ENCODE measurements at regions not wholly inside any gene's neighbourhood (a gene's known extent, or its start where the extent isn't known, plus 50 kb on each side); places are given as distances from the start of the nearest gene placed in this dataset.
"Not testable (repeated sequence)": the region's sequence is repeated elsewhere in the genome, so short reads cannot be mapped to it uniquely, and the experiment has no call there.

GRCh38 chr10:9138829-9139228, 1084.3 kb downstream of the GATA3 start:
- no CpG with 5 or more reads among the region's 1 CpG for WGBS (ENCODE audit: extremely low coverage, insufficient coverage, insufficient read length)
- not testable (repeated sequence) for H3K18ac ChIP-seq (ENCODE audit: low read length); H3K9ac ChIP-seq (ENCODE audit: low read length); H3K79me2 ChIP-seq (ENCODE audit: control insufficient read depth, insufficient read depth, low read length, poor library complexity); H3K14ac ChIP-seq (ENCODE audit: low read length); H3K4me2 ChIP-seq (ENCODE audit: low read length); H3K4me1 ChIP-seq (ENCODE audit: control insufficient read depth in 1 of 2, insufficient read depth in 2 of 2, low read length in 2 of 2); H3K79me1 ChIP-seq (ENCODE audit: low read length); DNase-seq; H2AFZ ChIP-seq (ENCODE audit: insufficient read depth, low read length, poor library complexity); H3K23ac ChIP-seq (ENCODE audit: low read length); H4K12ac ChIP-seq (ENCODE audit: low read depth, low read length); H2BK12ac ChIP-seq (ENCODE audit: low read length); H3K4ac ChIP-seq (ENCODE audit: low read depth, low read length); H3K9me3 ChIP-seq (ENCODE audit: insufficient read depth, low read depth, low read length); H4K91ac ChIP-seq (ENCODE audit: low read depth, low read length); H3K36me3 ChIP-seq (ENCODE audit: control insufficient read depth in 1 of 2, insufficient read depth in 2 of 2, low read length in 2 of 2); H2AK5ac ChIP-seq (ENCODE audit: low read length); H3K27ac ChIP-seq (ENCODE audit: low read depth, low read length); H3K27me3 ChIP-seq (ENCODE audit: insufficient read depth, low read length); H3K4me3 ChIP-seq (ENCODE audit: low read depth, low read length); H4K8ac ChIP-seq (ENCODE audit: low read depth, low read length); H2BK120ac ChIP-seq (ENCODE audit: insufficient read depth, low read length, poor library complexity); H2BK5ac ChIP-seq (ENCODE audit: low read depth, low read length, poor library complexity)

- H3K18ac ChIP-seq (ENCODE audit: low read length): no peak overlapping the region
- H4K12ac ChIP-seq (ENCODE audit: low read depth, low read length): no peak overlapping the region
- no peaks in the 10 kb centered on the region for H3K36me3 ChIP-seq (ENCODE audit: control insufficient read depth in 1 of 2, insufficient read depth in 2 of 2, low read length in 2 of 2)
- H3K23ac ChIP-seq (ENCODE audit: low read length): no peak overlapping the region
- no peak overlapping the region for H2BK5ac ChIP-seq (ENCODE audit: low read depth, low read length, poor library complexity)
- H2BK120ac ChIP-seq (ENCODE audit: insufficient read depth, low read length, poor library complexity): no peak overlapping the region
- H3K79me2 ChIP-seq (ENCODE audit: control insufficient read depth, insufficient read depth, low read length, poor library complexity): no peaks in the 10 kb centered on the region
- H2AK5ac ChIP-seq (ENCODE audit: low read length): no peak overlapping the region
- no CpG with 5 or more reads among the region's 3 CpGs for WGBS (ENCODE audit: extremely low coverage, insufficient coverage, insufficient read length)
- no peaks in the 10 kb centered on the region for H3K27me3 ChIP-seq (ENCODE audit: insufficient read depth, low read length)
- no peak overlapping the region for H4K8ac ChIP-seq (ENCODE audit: low read depth, low read length)
- no peak overlapping the region for H3K4ac ChIP-seq (ENCODE audit: low read depth, low read length)
- no peak overlapping the region for H2AFZ ChIP-seq (ENCODE audit: insufficient read depth, low read length, poor library complexity)
- no peak overlapping the region for H3K9ac ChIP-seq (ENCODE audit: low read length)
- no peak for DNase-seq
- H3K9me3 ChIP-seq (ENCODE audit: insufficient read depth, low read depth, low read length): no peaks in the 10 kb centered on the region
- no peak overlapping the region for H2BK12ac ChIP-seq (ENCODE audit: low read length)
- H3K79me1 ChIP-seq (ENCODE audit: low read length): no peaks in the 10 kb centered on the region
- no peak overlapping the region for H3K4me2 ChIP-seq (ENCODE audit: low read length)
- H4K91ac ChIP-seq (ENCODE audit: low read depth, low read length): no peak overlapping the region
- H3K27ac ChIP-seq (ENCODE audit: low read depth, low read length): no peak overlapping the region
- no peaks in the 10 kb centered on the region for H3K4me1 ChIP-seq (ENCODE audit: control insufficient read depth in 1 of 2, insufficient read depth in 2 of 2, low read length in 2 of 2)
- no peak overlapping the region for H3K4me3 ChIP-seq (ENCODE audit: low read depth, low read length)
- H3K14ac ChIP-seq (ENCODE audit: low read length): no peak overlapping the region
These were observed 1085.9 kb downstream of the GATA3 start for GRCh38 chr10:9140373-9140772.

GRCh38 chr10:9147475-9147874, 1093.0 kb downstream of the GATA3 start:
- no peaks in the 10 kb centered on the region for H3K4me1 ChIP-seq (ENCODE audit: control insufficient read depth in 1 of 2, insufficient read depth in 2 of 2, low read length in 2 of 2)
- no peak overlapping the region for H4K8ac ChIP-seq (ENCODE audit: low read depth, low read length)
- H4K12ac ChIP-seq (ENCODE audit: low read depth, low read length): no peak overlapping the region
- H2BK12ac ChIP-seq (ENCODE audit: low read length): no peak overlapping the region
- no peak overlapping the region for H3K4ac ChIP-seq (ENCODE audit: low read depth, low read length)
- DNase-seq: no peak
- no peak overlapping the region for H3K14ac ChIP-seq (ENCODE audit: low read length)
- WGBS (ENCODE audit: extremely low coverage, insufficient coverage, insufficient read length): no CpG with 5 or more reads among the region's 6 CpGs
- H3K18ac ChIP-seq (ENCODE audit: low read length): no peak overlapping the region
- no peak overlapping the region for H2AK5ac ChIP-seq (ENCODE audit: low read length)
- H3K79me1 ChIP-seq (ENCODE audit: low read length): no peaks in the 10 kb centered on the region
- H3K4me3 ChIP-seq (ENCODE audit: low read depth, low read length): no peak overlapping the region
- no peak overlapping the region for H3K23ac ChIP-seq (ENCODE audit: low read length)
- no peaks in the 10 kb centered on the region for H3K9me3 ChIP-seq (ENCODE audit: insufficient read depth, low read depth, low read length)
- no peak overlapping the region for H3K27ac ChIP-seq (ENCODE audit: low read depth, low read length)
- H2BK120ac ChIP-seq (ENCODE audit: insufficient read depth, low read length, poor library complexity): no peak overlapping the region
- no peak overlapping the region for H4K91ac ChIP-seq (ENCODE audit: low read depth, low read length)
- no peak overlapping the region for H2AFZ ChIP-seq (ENCODE audit: insufficient read depth, low read length, poor library complexity)
- no peak overlapping the region for H2BK5ac ChIP-seq (ENCODE audit: low read depth, low read length, poor library complexity)
- H3K4me2 ChIP-seq (ENCODE audit: low read length): no peak overlapping the region
- no peaks in the 10 kb centered on the region for H3K36me3 ChIP-seq (ENCODE audit: control insufficient read depth in 1 of 2, insufficient read depth in 2 of 2, low read length in 2 of 2)
- H3K79me2 ChIP-seq (ENCODE audit: control insufficient read depth, insufficient read depth, low read length, poor library complexity): no peaks in the 10 kb centered on the region
- H3K27me3 ChIP-seq (ENCODE audit: insufficient read depth, low read length): no peaks in the 10 kb centered on the region
- no peak overlapping the region for H3K9ac ChIP-seq (ENCODE audit: low read length)

GRCh38 chr10:9149134-9149533, 1094.6 kb downstream of the GATA3 start:
- Histone ChIP-seq H3K79me1 (ENCODE audit: low read length) (no peaks in the 10 kb centered on the region), H3K4me1 (ENCODE audit: control insufficient read depth in 1 of 2, insufficient read depth in 2 of 2, low read length in 2 of 2) (no peaks in the 10 kb centered on the region), H2AK5ac (ENCODE audit: low read length) (no peak overlapping the region), H4K91ac (ENCODE audit: low read depth, low read length) (no peak overlapping the region), H3K79me2 (ENCODE audit: control insufficient read depth, insufficient read depth, low read length, poor library complexity) (no peaks in the 10 kb centered on the region), H3K9ac (ENCODE audit: low read length) (no peak overlapping the region), H2BK12ac (ENCODE audit: low read length) (no peak overlapping the region), H3K18ac (ENCODE audit: low read length) (no peak overlapping the region), H4K12ac (ENCODE audit: low read depth, low read length) (no peak overlapping the region), H3K27me3 (ENCODE audit: insufficient read depth, low read length) (no peaks in the 10 kb centered on the region), H3K14ac (ENCODE audit: low read length) (no peak overlapping the region), H3K4me2 (ENCODE audit: low read length) (no peak overlapping the region), H3K27ac (ENCODE audit: low read depth, low read length) (no peak overlapping the region), H2BK5ac (ENCODE audit: low read depth, low read length, poor library complexity) (no peak overlapping the region), H2AFZ (ENCODE audit: insufficient read depth, low read length, poor library complexity) (no peak overlapping the region), H2BK120ac (ENCODE audit: insufficient read depth, low read length, poor library complexity) (no peak overlapping the region), H4K8ac (ENCODE audit: low read depth, low read length) (no peak overlapping the region), H3K36me3 (ENCODE audit: control insufficient read depth in 1 of 2, insufficient read depth in 2 of 2, low read length in 2 of 2) (no peaks in the 10 kb centered on the region), H3K23ac (ENCODE audit: low read length) (no peak overlapping the region), H3K9me3 (ENCODE audit: insufficient read depth, low read depth, low read length) (no peaks in the 10 kb centered on the region), H3K4ac (ENCODE audit: low read depth, low read length) (no peak overlapping the region), H3K4me3 (ENCODE audit: low read depth, low read length) (no peak overlapping the region)
- DNase-seq: no peak

- H2BK120ac ChIP-seq (ENCODE audit: insufficient read depth, low read length, poor library complexity); H2BK12ac ChIP-seq (ENCODE audit: low read length); H3K4ac ChIP-seq (ENCODE audit: low read depth, low read length); H3K14ac ChIP-seq (ENCODE audit: low read length); H3K36me3 ChIP-seq (ENCODE audit: control insufficient read depth in 1 of 2, insufficient read depth in 2 of 2, low read length in 2 of 2); H4K12ac ChIP-seq (ENCODE audit: low read depth, low read length); DNase-seq; H3K4me3 ChIP-seq (ENCODE audit: low read depth, low read length); H3K27ac ChIP-seq (ENCODE audit: low read depth, low read length); H3K79me1 ChIP-seq (ENCODE audit: low read length); H3K27me3 ChIP-seq (ENCODE audit: insufficient read depth, low read length); H2AFZ ChIP-seq (ENCODE audit: insufficient read depth, low read length, poor library complexity); H3K4me2 ChIP-seq (ENCODE audit: low read length); H4K91ac ChIP-seq (ENCODE audit: low read depth, low read length); H2AK5ac ChIP-seq (ENCODE audit: low read length); H3K79me2 ChIP-seq (ENCODE audit: control insufficient read depth, insufficient read depth, low read length, poor library complexity); H3K9ac ChIP-seq (ENCODE audit: low read length); H3K23ac ChIP-seq (ENCODE audit: low read length); H3K9me3 ChIP-seq (ENCODE audit: insufficient read depth, low read depth, low read length); H2BK5ac ChIP-seq (ENCODE audit: low read depth, low read length, poor library complexity); H3K18ac ChIP-seq (ENCODE audit: low read length); H4K8ac ChIP-seq (ENCODE audit: low read depth, low read length); H3K4me1 ChIP-seq (ENCODE audit: control insufficient read depth in 1 of 2, insufficient read depth in 2 of 2, low read length in 2 of 2): not testable (repeated sequence)
- no CpG with 5 or more reads among the region's 1 CpG for WGBS (ENCODE audit: extremely low coverage, insufficient coverage, insufficient read length)
These were observed 1098.6 kb downstream of the GATA3 start for GRCh38 chr10:9153057-9153456.
